ENCODE measurements at regions not wholly inside any gene's neighbourhood (a gene's known extent, or its start where the extent isn't known, plus 50 kb on each side); places are given as distances from the start of the nearest gene placed in this dataset.

GRCh38 chr3:110955301-110955880 is 116.2 kb upstream of the NECTIN3 start:
- H3K4me1 Mint-ChIP-seq = no peaks in the 10 kb centered on the region
- H3K27me3 Mint-ChIP-seq = peaks cover 10% of the 10 kb centered on the region
- H3K27ac Mint-ChIP-seq (ENCODE audit: low read depth) = no peak overlapping the region
- ATAC-seq (replicated peaks; ENCODE audit: extremely low read depth, poor library complexity, severe bottlenecking) (no peak), DNase-seq (ENCODE audit: low spot score in 2 of 2) (no peak)
- H3K4me3 Mint-ChIP-seq = no peak overlapping the region
- H3K9me3 Mint-ChIP-seq = peaks cover 1% of the 10 kb centered on the region
- no peaks in the 10 kb centered on the region for H3K36me3 Mint-ChIP-seq (ENCODE audit: insufficient read depth)

GRCh38 chr3:110956081-110956480 is 115.5 kb upstream of the NECTIN3 start:
- peaks cover 4% of the 10 kb centered on the region for H3K9me3 Mint-ChIP-seq

GRCh38 chr3:110957247-110958025 is 114.2 kb upstream of the NECTIN3 start:
- Mint-ChIP-seq H3K36me3 (ENCODE audit: insufficient read depth) (no peaks in the 10 kb centered on the region), H3K27me3 (peaks cover 10% of the 10 kb centered on the region), H3K4me3 (no peak overlapping the region), H3K4me1 (no peaks in the 10 kb centered on the region), H3K27ac (ENCODE audit: low read depth) (no peak overlapping the region), H3K9me3 (peaks cover 5% of the 10 kb centered on the region)
- DNase-seq (ENCODE audit: low spot score in 2 of 2) = no peak
- ATAC-seq (replicated peaks; ENCODE audit: extremely low read depth, poor library complexity, severe bottlenecking) = no peak

More at GRCh38 chr3:110956081-110956480, 115.5 kb upstream of the NECTIN3 start:
- Mint-ChIP-seq H3K36me3 (ENCODE audit: insufficient read depth) (no peaks in the 10 kb centered on the region), H3K4me1 (no peaks in the 10 kb centered on the region), H3K4me3 (no peak overlapping the region), H3K27ac (ENCODE audit: low read depth) (no peak overlapping the region), H3K27me3 (peaks cover 10% of the 10 kb centered on the region)
- no peak for DNase-seq (ENCODE audit: low spot score in 2 of 2)
- no peak for ATAC-seq (replicated peaks; ENCODE audit: extremely low read depth, poor library complexity, severe bottlenecking)

GRCh38 chr3:110958313-110959147 is 113.1 kb upstream of the NECTIN3 start:
- Mint-ChIP-seq H3K9me3 (peaks cover 5% of the 10 kb centered on the region), H3K27ac (ENCODE audit: low read depth) (no peak overlapping the region), H3K4me3 (no peak overlapping the region), H3K36me3 (ENCODE audit: insufficient read depth) (no peaks in the 10 kb centered on the region), H3K27me3 (peaks cover 10% of the 10 kb centered on the region), H3K4me1 (no peaks in the 10 kb centered on the region)
- DNase-seq (ENCODE audit: low spot score in 2 of 2) (no peak), ATAC-seq (replicated peaks; ENCODE audit: extremely low read depth, poor library complexity, severe bottlenecking) (no peak)

- Mint-ChIP-seq H3K9me3 (peaks cover 17% of the 10 kb centered on the region), H3K27me3 (peaks cover 11% of the 10 kb centered on the region), H3K4me1 (no peaks in the 10 kb centered on the region), H3K36me3 (ENCODE audit: insufficient read depth) (no peaks in the 10 kb centered on the region), H3K27ac (ENCODE audit: low read depth) (no peak overlapping the region), H3K4me3 (no peak overlapping the region)
- ATAC-seq (replicated peaks; ENCODE audit: extremely low read depth, poor library complexity, severe bottlenecking) (no peak), DNase-seq (ENCODE audit: low spot score in 2 of 2) (no peak)
These were observed 105.6 kb upstream of the NECTIN3 start for GRCh38 chr3:110965976-110966375.

DNA sequence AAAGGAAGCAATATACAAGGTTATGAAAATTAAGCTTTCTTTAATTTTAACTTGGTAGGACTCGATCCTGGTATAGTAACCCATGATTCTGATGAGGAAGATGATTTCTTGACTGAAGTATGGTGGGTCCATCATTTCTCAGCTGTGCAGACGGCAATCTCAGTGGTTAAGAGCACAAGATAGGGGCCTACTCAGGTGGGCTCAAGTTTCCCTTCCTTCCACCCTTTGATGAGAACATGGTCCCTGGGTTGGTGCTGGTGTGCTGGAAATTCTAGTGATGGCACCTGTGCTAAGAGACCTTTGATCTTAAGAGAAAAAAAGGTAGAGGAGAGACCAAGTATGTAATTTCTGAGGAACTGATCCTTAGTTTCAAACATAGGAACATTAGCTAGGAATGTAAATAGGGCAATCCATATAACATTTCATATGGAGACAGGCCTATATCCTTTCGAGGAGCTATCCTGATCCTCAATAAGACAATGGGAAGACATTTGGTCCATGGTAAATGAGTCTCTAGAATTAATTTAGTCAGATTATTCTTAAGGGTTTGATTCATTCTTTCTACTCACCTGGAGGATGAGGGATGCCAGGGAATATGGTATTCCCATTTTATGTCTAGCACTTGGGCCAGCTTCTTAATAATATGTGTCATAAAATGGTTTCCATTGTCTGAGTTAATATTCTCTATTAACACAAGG is 104.5 kb upstream of the NECTIN3 start:
- ATAC-seq (replicated peaks; ENCODE audit: extremely low read depth, poor library complexity, severe bottlenecking) (no peak), DNase-seq (ENCODE audit: low spot score in 2 of 2) (no peak)
- H3K4me3 Mint-ChIP-seq = no peak overlapping the region
- H3K4me1 Mint-ChIP-seq = no peaks in the 10 kb centered on the region
- no peaks in the 10 kb centered on the region for H3K36me3 Mint-ChIP-seq (ENCODE audit: insufficient read depth)
- no peak overlapping the region for H3K27ac Mint-ChIP-seq (ENCODE audit: low read depth)
- H3K9me3 Mint-ChIP-seq = peaks cover 14% of the 10 kb centered on the region
- H3K27me3 Mint-ChIP-seq = peaks cover 11% of the 10 kb centered on the region

DNA sequence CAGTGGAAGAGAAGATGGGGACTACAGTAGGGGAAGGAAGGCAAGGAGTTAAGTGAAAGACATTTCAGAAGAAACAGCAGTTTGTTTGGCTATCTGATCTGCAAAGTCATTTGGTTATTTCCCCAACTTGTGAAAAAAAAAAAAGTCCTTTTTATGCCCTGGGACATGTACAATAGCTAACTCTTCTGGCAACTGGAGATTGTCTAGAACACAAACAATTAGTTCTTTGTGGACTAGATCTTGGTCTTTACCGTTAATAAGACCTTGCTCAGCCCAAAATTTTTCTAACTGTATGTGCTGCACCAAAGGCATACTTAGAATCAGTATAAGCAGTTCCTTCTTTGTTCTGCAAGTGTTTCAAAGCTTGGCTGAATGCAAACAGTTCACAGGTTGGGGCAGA is 103.5 kb upstream of the NECTIN3 start:
- H3K27ac Mint-ChIP-seq (ENCODE audit: low read depth) = no peak overlapping the region
- no peak for DNase-seq (ENCODE audit: low spot score in 2 of 2)
- peaks cover 14% of the 10 kb centered on the region for H3K9me3 Mint-ChIP-seq

DNA sequence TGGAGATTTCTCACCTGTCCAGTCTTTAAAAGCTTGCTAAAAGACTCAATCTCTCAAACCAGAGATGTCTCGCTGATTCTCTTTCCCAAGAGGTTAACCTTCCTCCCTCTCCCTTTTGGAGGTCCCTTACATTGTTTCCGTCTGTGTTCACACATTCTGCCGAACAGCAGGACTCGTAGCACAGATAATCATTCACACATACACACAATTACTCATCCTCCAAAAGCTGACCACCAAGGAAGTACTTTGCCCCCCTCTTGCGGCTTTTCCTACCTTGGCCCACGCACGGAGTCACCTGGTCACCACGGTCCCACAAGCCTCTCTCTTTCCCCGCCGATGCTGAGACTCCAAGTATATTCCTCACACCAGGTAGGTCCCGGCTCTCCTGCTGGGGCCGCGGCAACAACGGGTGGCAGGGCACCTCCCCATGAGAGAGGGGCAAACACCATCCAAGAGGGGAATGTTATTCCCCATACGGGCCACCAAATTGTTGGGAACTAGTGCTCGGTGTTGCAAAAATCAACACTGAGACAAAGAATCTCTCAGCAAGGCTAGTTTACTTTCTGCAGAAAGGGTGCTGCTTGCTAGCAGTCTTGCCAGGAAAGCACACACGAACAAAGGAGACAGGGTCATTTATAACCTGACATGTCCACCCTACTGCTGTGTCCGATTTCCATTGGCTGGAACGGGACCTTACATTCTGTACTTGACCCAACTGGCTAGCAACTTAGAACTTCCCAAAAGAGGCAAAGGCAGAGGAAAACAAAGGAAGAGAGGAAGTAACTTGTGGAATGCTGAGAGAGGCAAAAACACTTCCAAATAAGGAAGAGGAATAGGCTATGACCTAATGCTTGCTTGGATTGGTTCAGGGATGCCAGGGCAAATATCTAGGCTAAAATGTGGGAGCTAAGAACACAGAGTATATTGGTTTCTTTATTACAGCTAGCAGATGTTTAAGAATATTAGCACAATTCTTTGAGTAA is 102.1 kb upstream of the NECTIN3 start:
- no peak for ATAC-seq (replicated peaks; ENCODE audit: extremely low read depth, poor library complexity, severe bottlenecking)
- Mint-ChIP-seq H3K9me3 (peaks cover 11% of the 10 kb centered on the region), H3K27me3 (peaks cover 19% of the 10 kb centered on the region)

More for the DNA sequence above, 103.5 kb upstream of the NECTIN3 start:
- Mint-ChIP-seq H3K27me3 (peaks cover 14% of the 10 kb centered on the region), H3K36me3 (ENCODE audit: insufficient read depth) (no peaks in the 10 kb centered on the region), H3K4me1 (no peaks in the 10 kb centered on the region), H3K4me3 (no peak overlapping the region)
- ATAC-seq (replicated peaks; ENCODE audit: extremely low read depth, poor library complexity, severe bottlenecking) = no peak

GRCh38 chr3:110971010-110971601 is 100.5 kb upstream of the NECTIN3 start:
- no peak overlapping the region for H3K4me3 Mint-ChIP-seq
- DNase-seq (ENCODE audit: low spot score in 2 of 2) = no peak
- H3K27ac Mint-ChIP-seq (ENCODE audit: low read depth) = no peak overlapping the region
- H3K36me3 Mint-ChIP-seq (ENCODE audit: insufficient read depth) = no peaks in the 10 kb centered on the region
- H3K9me3 Mint-ChIP-seq = peaks cover 10% of the 10 kb centered on the region
- peaks cover 15% of the 10 kb centered on the region for H3K27me3 Mint-ChIP-seq
- H3K4me1 Mint-ChIP-seq = no peaks in the 10 kb centered on the region
- no peak for ATAC-seq (replicated peaks; ENCODE audit: extremely low read depth, poor library complexity, severe bottlenecking)

More for the DNA sequence above, 102.1 kb upstream of the NECTIN3 start:
- DNase-seq (ENCODE audit: low spot score in 2 of 2) = no peak
- Mint-ChIP-seq H3K27ac (ENCODE audit: low read depth) (no peak overlapping the region), H3K36me3 (ENCODE audit: insufficient read depth) (no peaks in the 10 kb centered on the region), H3K4me3 (no peak overlapping the region), H3K4me1 (no peaks in the 10 kb centered on the region)

- no peak for ATAC-seq (replicated peaks; ENCODE audit: extremely low read depth, poor library complexity, severe bottlenecking)
- H3K27ac Mint-ChIP-seq (ENCODE audit: low read depth) = no peak overlapping the region
These were observed 98.2 kb upstream of the NECTIN3 start for GRCh38 chr3:110973263-110973895.

GRCh38 chr3:110974902-110975301 is 96.7 kb upstream of the NECTIN3 start:
- no peak overlapping the region for H3K4me3 Mint-ChIP-seq
- no peak for ATAC-seq (replicated peaks; ENCODE audit: extremely low read depth, poor library complexity, severe bottlenecking)
- H3K36me3 Mint-ChIP-seq (ENCODE audit: insufficient read depth) = no peaks in the 10 kb centered on the region
- peaks cover under 1% of the 10 kb centered on the region for H3K9me3 Mint-ChIP-seq
- no peak overlapping the region for H3K27ac Mint-ChIP-seq (ENCODE audit: low read depth)
- peaks cover 8% of the 10 kb centered on the region for H3K27me3 Mint-ChIP-seq
- no peaks in the 10 kb centered on the region for H3K4me1 Mint-ChIP-seq
- DNase-seq (ENCODE audit: low spot score in 2 of 2) = no peak

More at GRCh38 chr3:110973263-110973895, 98.2 kb upstream of the NECTIN3 start:
- H3K9me3 Mint-ChIP-seq = peaks cover 10% of the 10 kb centered on the region
- H3K27me3 Mint-ChIP-seq = peaks cover 8% of the 10 kb centered on the region
- no peaks in the 10 kb centered on the region for H3K36me3 Mint-ChIP-seq (ENCODE audit: insufficient read depth)
- no peak overlapping the region for H3K4me3 Mint-ChIP-seq
- H3K4me1 Mint-ChIP-seq = no peaks in the 10 kb centered on the region
- no peak for DNase-seq (ENCODE audit: low spot score in 2 of 2)

Data from central memory CD8-positive, alpha-beta T cell (primary cell).